Neural progenitor cell (in vitro differentiated cells): ENCODE measurements at regions not wholly inside any gene's neighbourhood (a gene's known extent, or its start where the extent isn't known, plus 50 kb on each side); places are given as distances from the start of the nearest gene placed in this dataset.
"Not testable (repeated sequence)": the region's sequence is repeated elsewhere in the genome, so short reads cannot be mapped to it uniquely, and the experiment has no call there.

Experiments used
- EZH2 ChIP-seq: fragments of 200-600 bp; sonication (generic); IDR thresholded peaks from 2 replicates; pipeline ENCODE4 v1.6.1; 2017; ENCODE audit warnings: antibody characterized with exemption, mild to moderate bottlenecking, moderate library complexity
- TF ChIP-seq, protein P1 (sequence below): fragments of 200-600 bp; sonication (generic); IDR thresholded peaks from 2 replicates; pipeline ENCODE4 v1.5.1; 2017; ENCODE audit warnings: antibody characterized with exemption, mild to moderate bottlenecking

DNA sequence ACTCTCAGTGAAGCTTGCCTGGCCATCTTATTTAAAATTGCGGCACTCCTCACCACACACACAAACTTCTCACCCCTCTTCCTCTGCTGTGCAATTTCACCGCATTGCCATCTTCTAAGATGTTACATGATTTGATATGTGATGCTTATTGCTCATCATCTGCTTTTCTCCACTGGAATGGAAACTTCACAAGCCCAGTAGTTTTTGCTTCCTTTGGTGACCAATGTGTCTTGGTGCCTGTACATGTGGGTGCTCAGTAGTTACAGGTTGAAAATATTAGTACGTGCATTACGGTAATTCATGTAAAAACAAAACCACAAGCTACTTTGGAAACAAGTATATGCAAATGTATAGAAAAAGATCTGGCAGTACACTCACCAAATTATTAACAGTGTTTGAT lies 99.2 kb downstream of the SPDYE17 start:
- TF ChIP-seq, protein P1, sequence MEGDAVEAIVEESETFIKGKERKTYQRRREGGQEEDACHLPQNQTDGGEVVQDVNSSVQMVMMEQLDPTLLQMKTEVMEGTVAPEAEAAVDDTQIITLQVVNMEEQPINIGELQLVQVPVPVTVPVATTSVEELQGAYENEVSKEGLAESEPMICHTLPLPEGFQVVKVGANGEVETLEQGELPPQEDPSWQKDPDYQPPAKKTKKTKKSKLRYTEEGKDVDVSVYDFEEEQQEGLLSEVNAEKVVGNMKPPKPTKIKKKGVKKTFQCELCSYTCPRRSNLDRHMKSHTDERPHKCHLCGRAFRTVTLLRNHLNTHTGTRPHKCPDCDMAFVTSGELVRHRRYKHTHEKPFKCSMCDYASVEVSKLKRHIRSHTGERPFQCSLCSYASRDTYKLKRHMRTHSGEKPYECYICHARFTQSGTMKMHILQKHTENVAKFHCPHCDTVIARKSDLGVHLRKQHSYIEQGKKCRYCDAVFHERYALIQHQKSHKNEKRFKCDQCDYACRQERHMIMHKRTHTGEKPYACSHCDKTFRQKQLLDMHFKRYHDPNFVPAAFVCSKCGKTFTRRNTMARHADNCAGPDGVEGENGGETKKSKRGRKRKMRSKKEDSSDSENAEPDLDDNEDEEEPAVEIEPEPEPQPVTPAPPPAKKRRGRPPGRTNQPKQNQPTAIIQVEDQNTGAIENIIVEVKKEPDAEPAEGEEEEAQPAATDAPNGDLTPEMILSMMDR, result not testable (repeated sequence)
- not testable (repeated sequence) for TF ChIP-seq EZH2
